Left renal cortex interstitium (tissue), 4 donors: ENCODE measurements at regions not wholly inside any gene's neighbourhood (a gene's known extent, or its start where the extent isn't known, plus 50 kb on each side); places are given as distances from the start of the nearest gene placed in this dataset.
"Not testable (repeated sequence)": the region's sequence is repeated elsewhere in the genome, so short reads cannot be mapped to it uniquely, and the experiment has no call there.

ENCODE experiments used
- DNase-seq, 4 donors: peaks; one replicate each; pipeline ENCODE4 v3.0.0-alpha.2; 2013; ENCODE audit warnings: low read depth in 4 of 4, low spot score in 2 of 4, missing footprints in 1 of 4

DNA sequence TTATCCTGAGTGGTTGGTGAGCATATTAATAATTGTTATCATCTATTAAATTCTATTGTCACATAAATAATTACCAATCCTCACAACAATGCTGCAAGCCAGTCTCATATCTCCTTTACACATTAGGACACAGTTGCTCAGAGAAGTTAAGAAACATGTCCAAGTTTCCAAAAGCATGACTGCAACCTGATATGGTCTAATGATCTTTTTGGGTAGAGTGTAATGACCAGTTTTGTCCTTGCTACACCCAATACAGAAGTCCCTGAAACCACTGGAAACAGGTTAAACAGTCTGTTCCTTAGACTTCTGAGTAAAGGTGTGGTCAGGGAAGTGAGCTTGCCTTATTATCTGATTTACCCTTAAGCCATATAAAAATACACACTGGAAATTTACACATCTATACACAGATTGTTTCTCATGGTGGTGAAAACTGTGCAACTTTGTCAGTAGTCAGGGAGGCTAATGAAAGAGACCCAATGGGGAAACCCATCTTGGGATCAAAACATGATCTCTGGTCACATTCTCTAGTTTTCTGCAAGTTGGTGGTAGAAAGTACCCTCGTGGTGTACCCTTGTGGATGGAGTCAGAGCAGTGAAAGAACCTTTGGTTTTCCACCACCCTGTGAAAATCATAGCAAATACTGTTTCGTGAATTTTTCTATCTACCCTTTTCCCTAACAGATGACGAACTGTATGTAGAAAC lies 146.0 kb upstream of the KLF12 start:
- DNase-seq: no peak

DNA sequence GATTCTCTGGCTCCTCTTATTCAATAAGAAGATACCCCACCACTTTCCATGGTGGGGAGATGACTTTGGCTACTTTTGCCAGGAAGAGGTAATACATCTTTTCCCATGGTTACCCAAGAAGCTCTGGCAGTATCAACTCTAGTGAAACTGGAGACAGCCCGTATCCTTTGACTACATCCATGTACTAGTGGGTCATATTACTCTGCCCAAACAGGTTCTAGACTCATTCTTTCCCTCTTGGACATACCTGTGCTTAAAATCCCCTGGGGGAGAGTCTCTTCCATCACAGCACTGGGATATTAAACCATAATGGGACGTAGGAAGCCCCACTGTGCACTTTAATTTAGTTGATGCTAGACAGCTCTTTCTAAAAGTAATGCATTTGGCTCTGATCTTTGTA lies 144.7 kb upstream of the KLF12 start:
- DNase-seq: no peak

DNA sequence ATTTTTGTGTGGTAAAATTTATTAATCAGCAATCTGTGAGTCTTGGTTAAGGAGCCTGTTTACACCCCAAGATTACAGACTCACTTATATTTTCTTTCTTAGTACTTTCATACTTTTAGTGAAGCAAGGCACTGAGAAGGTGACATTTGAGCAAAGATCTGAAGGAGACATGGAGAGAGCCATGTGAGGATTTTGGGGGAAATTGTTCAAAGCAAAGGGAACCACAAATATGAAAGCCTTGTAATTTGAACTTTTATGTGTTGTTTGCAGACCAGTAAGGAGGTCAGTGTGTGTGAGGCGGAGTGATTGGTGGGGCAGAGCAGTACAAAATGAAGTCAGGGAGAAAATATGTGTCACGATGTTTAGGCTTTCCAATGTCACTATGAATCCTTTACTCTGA lies 140.7 kb upstream of the KLF12 start:
- DNase-seq: no peak

DNA sequence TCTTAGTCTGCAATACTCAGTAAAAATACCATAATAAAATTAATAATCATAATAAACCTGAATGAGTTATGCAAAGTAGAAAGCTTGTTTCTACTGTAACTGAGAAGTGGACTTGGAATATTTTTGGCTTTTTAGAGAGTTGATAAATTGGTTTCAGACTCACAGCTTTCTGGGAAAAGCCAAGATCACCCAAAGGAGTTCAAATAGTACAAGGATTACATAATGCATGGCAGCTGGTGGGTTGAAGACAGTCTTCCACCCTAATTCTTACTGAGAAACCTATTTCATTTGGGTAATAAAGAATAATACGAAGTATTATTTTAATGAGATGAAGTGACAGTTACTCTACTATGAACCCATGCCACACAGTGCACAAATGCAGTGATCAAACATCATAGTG lies 139.4 kb upstream of the KLF12 start:
- DNase-seq: no peak

DNA sequence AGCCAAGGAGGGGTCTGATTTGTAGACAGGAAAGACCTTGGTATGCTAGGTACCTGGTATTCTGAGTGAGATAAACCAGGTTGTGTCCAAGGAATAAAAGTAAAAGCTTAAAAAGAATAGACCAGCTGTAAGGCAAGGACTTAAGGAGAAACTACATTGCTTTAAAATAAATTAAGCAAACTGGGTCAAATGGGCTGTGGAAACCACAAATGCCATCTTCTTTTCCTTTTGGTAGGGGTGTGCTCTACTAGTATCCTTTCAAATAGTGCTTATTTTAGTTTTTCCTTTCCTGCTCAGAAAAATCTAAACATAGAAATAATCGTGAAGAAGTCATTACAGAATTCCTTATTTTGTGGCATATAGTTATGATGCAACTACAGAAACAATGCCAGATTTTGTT lies 138.6 kb upstream of the KLF12 start:
- no peak for DNase-seq

DNA sequence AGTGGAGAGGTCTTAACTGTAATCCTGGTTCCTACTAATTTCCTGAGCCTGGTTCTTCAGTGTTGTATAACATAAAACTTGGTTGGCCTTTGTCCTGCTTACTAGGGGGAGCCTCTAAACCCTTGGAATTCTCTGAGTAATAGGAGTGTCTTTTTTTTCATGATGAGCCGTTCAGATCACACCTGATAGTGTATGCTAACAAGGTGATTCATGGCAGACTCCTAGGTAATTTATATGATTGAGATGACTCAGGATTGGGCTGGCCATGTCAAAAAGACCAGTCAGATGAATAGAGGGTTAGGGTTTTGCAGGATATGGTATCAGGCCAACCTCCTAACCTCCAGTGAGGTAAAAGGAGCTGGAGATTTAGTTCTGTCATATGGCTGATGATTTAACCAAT lies 135.8 kb upstream of the KLF12 start:
- DNase-seq: no peak

DNA sequence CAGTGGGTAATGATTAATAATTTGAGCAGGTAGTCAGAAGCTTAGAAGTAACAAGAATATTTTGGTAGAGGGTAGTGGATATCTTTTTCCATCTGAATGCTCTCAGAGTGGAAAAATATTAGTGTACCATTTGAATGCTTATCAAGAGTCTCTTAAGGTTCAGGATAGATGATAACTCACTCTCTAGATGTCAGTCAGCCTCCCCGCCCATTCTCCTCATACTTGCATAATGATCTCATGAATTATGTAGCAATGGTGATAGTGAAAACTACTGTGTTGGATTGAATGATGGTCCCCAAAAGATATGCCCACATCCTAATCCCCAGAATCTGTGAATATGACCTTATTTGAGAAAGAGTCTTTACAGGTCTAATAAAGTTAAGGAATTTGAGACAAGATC lies 132.7 kb upstream of the KLF12 start:
- DNase-seq: no peak

DNA sequence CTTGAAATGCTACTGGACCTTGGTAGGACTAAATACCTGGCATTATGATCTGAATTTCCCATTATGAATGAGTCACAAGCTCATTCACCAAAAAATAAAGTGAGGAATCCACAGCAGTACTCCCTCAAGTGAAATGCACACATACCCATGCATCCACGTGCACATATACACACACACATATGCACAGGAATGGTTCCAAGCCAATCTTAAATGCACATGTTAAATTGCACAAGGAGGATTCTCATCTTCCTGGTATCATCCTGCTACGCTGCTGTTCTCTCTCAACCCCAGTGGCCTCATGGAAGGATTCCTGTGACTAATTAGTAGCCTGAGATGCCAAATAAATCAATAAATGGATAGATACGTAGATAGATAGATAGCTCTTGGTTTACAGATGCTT lies 132.1 kb upstream of the KLF12 start:
- no peak for DNase-seq

DNA sequence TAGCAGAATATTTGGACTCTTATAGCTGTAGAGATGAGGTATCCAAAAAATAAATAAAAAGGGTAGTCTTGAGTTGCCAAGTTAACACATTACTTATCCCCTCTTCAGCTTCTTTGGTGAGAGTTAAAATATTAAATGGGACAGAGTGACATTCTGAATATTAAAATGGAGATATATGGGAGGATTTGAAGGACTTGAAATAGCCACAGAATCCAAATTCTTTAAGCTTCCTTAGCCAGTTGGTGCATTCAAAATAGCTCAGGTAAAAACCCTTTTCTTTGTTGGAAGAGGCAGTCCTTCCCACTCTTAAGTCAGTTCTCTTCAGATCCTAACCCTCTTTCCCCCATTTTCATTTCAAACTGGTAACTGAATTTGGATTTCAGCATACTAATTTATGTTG lies 130.1 kb upstream of the KLF12 start:
- DNase-seq: no peak

DNA sequence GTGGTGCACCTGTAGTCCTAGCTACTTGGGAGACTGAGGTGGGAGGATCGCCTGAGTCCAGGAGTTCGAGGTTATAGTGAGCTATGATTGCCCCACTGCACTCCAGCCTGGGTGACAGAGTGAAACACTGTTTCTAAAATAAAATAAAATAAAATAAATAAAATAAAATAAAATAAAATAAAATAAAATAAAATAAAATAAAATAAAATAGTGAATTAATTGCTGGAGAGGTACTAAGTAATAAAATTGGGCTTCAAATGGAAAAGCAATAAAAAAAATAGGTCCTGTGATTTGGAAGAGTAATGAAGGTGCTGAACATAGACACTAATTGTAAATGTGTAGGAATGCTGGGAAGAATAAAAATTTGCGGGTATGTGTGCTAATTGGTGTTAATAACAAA lies 126.2 kb upstream of the KLF12 start:
- not testable (repeated sequence) for DNase-seq

DNA sequence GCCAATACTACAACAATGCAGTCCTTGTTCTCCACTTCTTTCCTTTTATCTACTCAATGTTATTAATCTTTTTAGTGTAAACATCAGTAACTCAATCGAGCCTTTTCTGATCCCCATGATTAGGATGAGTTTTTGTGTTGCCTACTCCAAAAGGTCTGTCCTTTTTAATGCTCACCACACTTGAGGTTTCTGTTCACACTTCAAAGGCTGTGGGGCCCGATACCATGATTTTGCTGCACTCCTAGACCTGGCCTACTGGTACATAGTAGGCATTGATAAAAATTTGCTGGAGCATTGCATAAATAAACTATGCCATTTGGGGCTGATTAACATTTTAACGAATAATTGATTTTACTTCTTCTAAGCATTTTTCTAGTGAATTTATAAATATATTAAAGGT lies 125.4 kb upstream of the KLF12 start:
- DNase-seq: no peak

DNA sequence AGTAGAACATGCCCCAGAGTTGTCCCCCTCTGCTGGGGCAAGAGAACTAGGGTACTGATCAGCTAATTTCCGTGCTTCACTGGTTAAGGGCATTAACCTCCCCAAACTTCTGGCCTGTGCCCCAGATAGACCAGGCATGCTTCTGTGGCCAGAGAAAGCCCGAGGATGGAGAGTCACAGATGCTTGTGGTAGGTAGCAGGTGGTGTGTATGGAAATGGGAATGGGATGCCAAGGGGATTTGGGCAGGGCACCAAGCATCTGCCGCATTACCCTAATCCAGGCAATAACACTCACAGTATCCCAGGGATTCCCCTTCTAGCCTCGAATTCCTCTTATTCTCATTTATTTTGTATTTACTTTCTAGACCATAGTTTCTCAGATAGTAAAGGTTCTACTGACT lies 124.8 kb upstream of the KLF12 start:
- no peak for DNase-seq

DNA sequence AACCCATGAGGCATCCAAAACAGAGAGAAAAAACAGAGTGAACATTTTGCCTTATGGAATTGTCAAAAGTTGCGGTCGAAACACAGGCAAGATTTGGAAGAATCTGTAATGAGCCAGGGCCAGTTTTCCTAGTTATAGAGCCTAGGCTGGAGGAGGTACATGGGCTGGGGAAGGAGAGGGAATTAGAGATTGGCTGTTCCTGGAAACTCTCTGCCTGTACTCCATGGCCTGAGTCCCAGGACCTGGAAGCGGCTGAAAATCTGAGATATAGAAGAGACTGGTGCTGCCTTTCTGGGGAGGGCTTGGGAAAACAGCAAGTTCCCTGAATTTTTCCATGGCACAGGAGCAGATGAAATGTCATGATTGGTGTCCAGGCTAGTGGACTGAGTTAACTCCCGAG lies 122.8 kb upstream of the KLF12 start:
- no peak for DNase-seq

DNA sequence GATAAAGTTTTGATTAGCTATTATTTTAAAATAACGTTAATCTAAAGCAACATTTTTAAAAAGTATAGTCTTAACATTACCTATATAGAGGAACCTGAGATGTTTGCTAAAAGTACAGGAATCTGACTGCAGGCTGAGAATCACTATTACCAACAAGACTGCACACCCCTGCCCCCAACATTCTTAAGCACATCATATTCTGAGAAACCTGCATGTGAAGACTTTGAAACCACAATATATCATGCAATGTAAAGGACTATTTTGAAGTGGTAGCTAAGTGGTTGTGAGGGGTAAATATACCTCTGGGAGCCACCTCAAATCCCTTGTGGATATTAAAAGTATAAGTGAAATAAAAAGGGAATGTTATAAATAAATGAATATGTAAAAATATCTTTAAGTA lies 119.0 kb upstream of the KLF12 start:
- DNase-seq: no peak

DNA sequence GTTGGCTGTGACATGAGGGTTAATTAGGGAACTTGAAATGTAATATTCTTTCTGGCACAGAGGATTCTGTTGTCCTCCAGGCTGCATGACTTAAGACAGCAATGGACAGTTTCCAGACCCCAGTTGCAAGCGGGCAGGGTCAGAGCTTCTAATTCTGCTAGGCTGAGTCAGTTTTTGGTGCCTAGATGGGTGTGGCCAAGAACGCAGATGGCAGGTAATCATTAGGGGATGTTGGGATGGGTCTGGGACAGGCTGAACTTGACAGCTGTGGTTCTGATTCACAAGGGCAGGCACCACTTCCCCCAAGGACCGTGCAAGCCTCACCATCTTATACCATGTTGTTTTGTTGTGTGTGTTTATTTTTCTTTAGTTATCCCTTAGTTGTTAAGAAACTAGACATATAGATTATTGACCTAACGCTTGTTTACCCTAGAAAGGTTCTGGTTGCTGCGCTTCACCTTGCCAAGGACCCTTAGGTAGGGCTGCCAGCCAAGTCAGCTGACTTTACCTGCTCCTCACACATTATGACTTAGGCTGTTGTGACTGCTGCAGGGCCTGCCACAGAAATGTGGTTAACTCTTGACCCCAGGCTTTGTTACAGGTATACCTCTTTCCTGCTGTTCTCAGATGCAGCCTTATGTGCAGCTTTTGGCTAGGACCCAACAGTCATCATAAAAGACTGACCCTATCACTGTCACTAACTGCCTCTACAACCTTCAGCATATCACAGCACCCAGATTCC lies 117.7 kb upstream of the KLF12 start:
- DNase-seq: no peak

DNA sequence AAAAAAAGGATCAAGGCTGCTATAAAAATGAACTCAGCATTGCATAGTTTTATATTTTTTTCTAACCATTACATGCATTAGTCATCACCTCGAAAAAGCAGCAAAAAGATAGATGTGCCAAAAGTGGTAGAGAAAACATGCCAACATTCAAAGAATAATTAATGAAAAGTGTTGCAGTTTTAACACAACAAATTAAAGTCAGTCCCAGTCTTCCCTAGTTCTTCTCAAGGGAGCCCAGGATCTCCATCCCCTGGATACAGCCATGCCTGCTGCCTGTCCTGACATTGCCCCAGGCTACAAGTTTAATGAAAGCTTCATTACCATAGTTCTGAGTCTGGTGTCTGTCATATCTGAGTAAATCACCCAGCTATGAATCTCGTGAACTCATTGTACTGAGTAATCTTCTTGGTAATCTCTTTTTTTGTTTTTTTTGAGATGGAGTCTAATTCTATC lies 116.6 kb upstream of the KLF12 start:
- DNase-seq: no peak

DNA sequence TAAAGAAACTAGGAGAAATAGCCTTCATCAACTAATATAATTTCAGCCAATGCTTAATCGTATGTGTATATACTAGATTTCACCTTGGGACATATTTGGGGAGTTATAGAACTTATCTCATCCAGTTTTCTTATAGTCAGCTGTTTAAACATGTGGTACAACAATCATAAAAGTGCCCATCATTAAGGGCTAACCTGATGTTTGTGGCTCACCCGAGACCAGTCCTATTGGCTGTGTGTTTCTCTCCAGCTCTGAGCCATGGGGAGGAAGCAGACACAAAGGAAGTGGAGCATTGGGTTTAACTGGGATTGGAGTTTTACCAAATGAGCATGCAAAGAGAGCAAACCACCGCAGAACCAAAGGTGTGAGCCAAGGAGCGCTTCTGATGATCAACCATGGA lies 114.3 kb upstream of the KLF12 start:
- no peak for DNase-seq

DNA sequence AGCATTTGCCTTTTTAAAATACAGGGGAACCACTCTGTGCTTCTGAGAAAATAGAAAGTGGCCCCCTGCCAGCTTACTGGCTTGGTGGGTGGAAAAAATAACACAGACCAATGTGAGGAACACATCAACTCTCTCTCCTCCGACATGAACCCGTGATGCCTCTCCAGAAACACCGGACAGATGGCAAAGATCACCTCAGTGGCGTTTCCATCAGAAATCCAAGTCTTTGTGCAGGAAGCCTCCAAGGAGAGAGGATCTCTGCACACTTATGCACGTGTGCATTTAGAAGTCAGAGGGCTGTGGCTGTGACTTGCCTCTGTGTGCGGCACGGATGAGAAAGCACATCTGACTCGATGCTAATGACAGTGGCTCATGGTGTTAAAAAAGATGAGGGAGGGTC lies 112.3 kb upstream of the KLF12 start:
- DNase-seq: peak in 3 of 4 donors; percentile 3 to 8 (median 6)

DNA sequence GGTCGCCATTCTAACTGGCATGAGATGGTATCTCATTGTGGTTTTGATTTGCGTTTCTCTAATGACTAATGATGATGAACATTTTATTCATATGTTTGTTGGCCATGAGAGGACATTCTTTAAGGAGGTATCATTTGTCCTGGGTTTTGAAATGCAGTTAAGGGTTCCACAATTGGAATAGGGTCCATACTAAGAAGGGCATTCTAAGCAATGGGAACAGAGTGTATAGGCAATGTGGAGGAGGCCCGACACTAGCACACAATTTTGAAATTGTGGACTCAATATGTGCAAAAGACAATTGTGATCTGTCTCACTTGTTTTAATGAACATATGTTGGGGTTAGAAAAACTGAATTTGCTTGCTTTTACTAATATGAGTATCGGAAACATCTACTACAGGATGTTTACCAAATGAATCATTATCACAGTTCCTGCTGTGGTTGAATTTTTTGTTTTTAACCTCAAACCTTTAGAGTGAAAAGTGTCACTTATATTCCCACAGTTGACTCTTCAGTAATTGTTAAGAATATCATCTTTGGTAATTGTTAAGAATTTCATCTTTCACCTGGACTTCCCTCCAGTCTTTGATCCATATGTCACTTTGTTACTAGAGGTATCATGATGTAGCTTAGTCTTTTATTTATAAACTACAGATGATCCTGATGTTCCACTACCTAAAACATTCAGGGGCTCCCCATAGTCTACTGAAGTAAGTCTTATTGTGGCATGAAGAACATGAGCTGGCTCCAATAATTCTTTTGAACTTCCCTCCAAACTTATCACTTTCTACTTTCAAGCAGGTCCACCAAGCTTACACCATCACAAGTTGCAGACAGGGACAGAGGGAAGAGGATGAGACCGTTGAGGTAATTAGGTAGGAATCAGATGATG lies 109.7 kb upstream of the KLF12 start:
- no peak for DNase-seq

DNA sequence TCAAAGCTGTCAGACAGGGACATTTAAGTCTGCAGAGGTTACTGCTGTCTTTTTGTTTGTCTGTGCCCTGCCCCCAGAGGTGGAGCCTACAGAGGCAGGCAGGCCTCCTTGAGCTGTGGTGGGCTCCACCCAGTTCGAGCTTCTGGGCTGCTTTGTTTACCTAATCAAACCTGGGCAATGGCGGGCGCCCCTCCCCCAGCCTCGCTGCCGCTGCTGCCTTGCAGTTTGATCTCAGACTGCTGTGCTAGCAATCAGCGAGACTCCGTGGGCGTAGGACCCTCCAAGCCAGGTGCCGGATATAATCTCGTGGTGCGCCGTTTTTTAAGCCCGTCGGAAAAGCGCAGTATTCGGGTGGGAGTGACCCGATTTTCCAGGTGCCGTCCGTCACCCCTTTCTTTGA lies 107.1 kb upstream of the KLF12 start:
- DNase-seq: not testable (repeated sequence)

DNA sequence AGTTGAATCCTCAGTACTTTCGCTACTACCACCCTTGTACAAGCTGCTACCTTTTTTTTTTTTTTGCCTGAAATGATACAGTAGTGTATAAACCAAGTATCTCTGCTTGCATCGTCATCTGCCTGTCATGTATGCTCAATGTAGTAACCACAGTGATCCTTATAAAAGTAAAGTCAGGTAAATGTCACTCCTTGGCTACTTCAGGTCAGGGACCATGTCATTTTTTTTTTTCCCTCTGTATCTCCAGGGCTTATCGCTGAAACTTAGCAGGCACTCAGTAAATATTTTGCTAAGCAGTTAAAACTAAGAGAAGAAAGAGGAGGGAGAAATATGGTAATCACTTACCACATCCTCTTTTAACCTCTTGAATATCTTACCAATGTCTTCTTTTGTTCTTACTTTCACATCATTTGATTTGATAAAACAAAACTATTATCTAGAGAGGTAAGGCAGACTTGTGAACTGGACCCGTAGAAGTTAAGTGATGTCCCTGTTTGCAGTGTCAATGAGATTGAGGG lies 96.8 kb upstream of the KLF12 start:
- no peak for DNase-seq
